GM19043 (cell line): ENCODE measurements at regions not wholly inside any gene's neighbourhood (a gene's known extent, or its start where the extent isn't known, plus 50 kb on each side); places are given as distances from the start of the nearest gene placed in this dataset.
"Not testable (repeated sequence)": the region's sequence is repeated elsewhere in the genome, so short reads cannot be mapped to it uniquely, and the experiment has no call there.

Experiments
- ATAC-seq: cut with Tn5 transposase; IDR thresholded peaks from one replicate; pipeline ENCODE4 v1.9.1; 2021; ENCODE audit warnings: low read depth; ENCODE audit not compliant: unreplicated experiment

GRCh38 chr13:58949646-58950045, 1214.1 kb downstream of the DIAPH3 start:
- no peak for ATAC-seq

GRCh38 chr13:58950911-58951310, 1212.8 kb downstream of the DIAPH3 start:
- ATAC-seq, result no peak

- peak; percentile 89 for ATAC-seq
Measured at GRCh38 chr13:58953638-58954037, 1210.1 kb downstream of the DIAPH3 start.

- ATAC-seq, result no peak
Measured at GRCh38 chr13:58955546-58956385, 1208.0 kb downstream of the DIAPH3 start.

- ATAC-seq, result not testable (repeated sequence)
Measured at GRCh38 chr13:58958097-58958496, 1205.6 kb downstream of the DIAPH3 start.

- no peak for ATAC-seq
Measured at GRCh38 chr13:58960888-58961287, 1202.8 kb downstream of the DIAPH3 start.

- ATAC-seq, result no peak
Measured at GRCh38 chr13:58963321-58963720, 1200.4 kb downstream of the DIAPH3 start.

- no peak for ATAC-seq
Measured at GRCh38 chr13:58964048-58964447, 1199.7 kb downstream of the DIAPH3 start.

GRCh38 chr13:58977085-58977484, 1186.6 kb downstream of the DIAPH3 start:
- ATAC-seq, result no peak

- no peak for ATAC-seq
Measured at GRCh38 chr13:58978331-58978730, 1185.4 kb downstream of the DIAPH3 start.

GRCh38 chr13:58979851-58980250, 1183.9 kb downstream of the DIAPH3 start:
- ATAC-seq, result no peak

GRCh38 chr13:58985845-58986244, 1177.9 kb downstream of the DIAPH3 start:
- no peak for ATAC-seq

- no peak for ATAC-seq
Measured at GRCh38 chr13:58989556-58989955, 1174.2 kb downstream of the DIAPH3 start.

- ATAC-seq, result no peak
Measured at GRCh38 chr13:58991826-58992477, 1171.8 kb downstream of the DIAPH3 start.

GRCh38 chr13:58992478-58993042, 1171.2 kb downstream of the DIAPH3 start:
- no peak for ATAC-seq

GRCh38 chr13:58994077-58994476, 1169.7 kb downstream of the DIAPH3 start:
- ATAC-seq, result no peak

- no peak for ATAC-seq
Measured at GRCh38 chr13:58994777-58995176, 1169.0 kb downstream of the DIAPH3 start.

GRCh38 chr13:58998716-58999115, 1165.0 kb downstream of the DIAPH3 start:
- no peak for ATAC-seq

- ATAC-seq, result no peak
Measured at GRCh38 chr13:58999851-59000250, 1163.9 kb downstream of the DIAPH3 start.

GRCh38 chr13:59000770-59001169, 1163.0 kb downstream of the DIAPH3 start:
- ATAC-seq, result no peak

GRCh38 chr13:59012731-59013130, 1151.0 kb downstream of the DIAPH3 start:
- ATAC-seq, result no peak

GRCh38 chr13:59016250-59016649, 1147.5 kb downstream of the DIAPH3 start:
- no peak for ATAC-seq
